HG03432 (cell line): ENCODE measurements at regions not wholly inside any gene's neighbourhood (a gene's known extent, or its start where the extent isn't known, plus 50 kb on each side); places are given as distances from the start of the nearest gene placed in this dataset.
"Not testable (repeated sequence)": the region's sequence is repeated elsewhere in the genome, so short reads cannot be mapped to it uniquely, and the experiment has no call there.

ENCODE experiments used
- ATAC-seq: cut with Tn5 transposase; IDR thresholded peaks from one replicate; pipeline ENCODE4 v1.9.1; 2021; ENCODE audit warnings: mild to moderate bottlenecking, moderate library complexity; ENCODE audit not compliant: unreplicated experiment

DNA sequence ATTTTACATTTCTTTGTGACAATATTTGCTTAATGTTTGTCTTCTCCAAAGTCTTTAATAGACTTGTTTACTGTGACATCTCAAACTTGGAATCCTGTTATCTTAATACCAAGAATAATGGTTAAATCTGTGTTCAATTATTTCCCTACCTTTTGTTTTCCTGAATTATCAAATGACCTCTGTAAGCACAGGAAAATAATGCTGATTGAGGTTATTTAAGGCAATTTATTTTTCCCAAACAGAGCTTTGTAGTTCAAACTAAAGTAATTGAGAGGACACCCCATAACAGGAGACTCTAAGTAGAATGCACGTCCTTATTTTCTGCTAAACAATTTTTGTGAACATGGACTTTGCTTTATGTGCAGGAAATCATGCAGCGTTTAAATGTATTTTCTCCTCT lies 195.0 kb downstream of the BTBD3 start:
- no peak for ATAC-seq

- ATAC-seq, result no peak
These were observed 195.4 kb downstream of the BTBD3 start for GRCh38 chr20:12113075-12113467.

DNA sequence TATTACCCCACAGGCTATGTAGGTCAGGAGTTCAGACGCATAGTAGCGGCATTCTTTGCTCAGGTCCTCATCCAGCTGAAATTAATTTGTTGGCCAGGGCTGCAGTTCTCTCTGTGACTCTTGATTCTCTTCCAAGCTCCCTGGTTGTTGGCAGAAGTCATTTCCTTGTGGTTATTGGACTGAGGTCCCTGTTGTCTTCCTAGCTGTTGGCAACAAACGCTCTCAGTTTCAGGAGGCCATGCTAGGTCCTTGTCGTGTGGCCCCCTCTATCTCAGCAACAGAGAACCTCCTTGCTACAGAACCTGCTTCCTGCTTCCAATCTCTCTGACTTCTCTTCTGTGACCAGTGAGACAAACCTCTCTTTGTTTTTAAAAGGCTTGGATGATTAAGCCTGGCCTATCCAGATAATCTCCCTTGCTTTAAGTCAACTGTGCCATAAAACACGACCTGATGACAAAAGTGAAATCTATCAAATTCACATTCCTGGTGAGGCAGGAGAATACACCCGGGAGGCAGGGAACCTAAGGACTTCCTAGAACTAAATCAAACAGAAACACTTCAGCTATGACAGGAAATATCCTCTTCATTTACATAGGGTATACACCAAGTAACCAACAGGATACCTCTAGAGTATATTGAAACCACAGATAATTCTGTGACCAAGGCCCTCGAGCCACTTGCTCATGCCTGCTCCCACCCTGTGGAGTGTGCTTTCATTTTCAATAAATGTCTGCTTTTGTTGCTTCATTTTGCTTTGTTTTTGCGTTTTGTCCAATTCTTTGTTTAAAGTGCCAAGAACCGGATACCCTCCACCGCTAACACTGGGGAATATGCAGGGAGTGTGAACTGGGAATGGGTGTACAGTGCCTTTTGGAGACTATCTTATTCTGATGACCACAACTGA lies 196.0 kb downstream of the BTBD3 start:
- ATAC-seq, result no peak

- ATAC-seq, result not testable (repeated sequence)
These were observed 211.4 kb downstream of the BTBD3 start for GRCh38 chr20:12129114-12129513.

GRCh38 chr20:12129532-12129931 lies 211.8 kb downstream of the BTBD3 start:
- ATAC-seq, result not testable (repeated sequence)

DNA sequence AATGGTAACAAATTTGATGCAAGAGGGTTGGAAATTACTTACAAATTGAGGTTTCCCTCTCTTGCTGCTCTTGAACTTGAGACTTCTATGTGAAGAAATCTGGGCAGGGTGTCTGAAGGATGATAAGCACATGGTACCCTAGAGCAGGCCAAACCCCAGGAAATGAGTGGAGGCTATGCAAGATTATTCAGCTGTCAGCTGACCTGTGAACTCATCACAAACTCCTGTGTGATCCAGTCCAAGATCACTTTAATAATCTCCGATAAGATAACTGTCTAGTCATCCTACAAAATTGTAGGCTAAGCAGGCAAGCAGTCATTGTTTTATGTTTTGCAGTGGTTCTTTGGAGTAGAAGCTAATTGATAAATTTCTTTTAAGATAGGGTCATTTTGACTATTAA lies 213.1 kb downstream of the BTBD3 start:
- ATAC-seq, result no peak

DNA sequence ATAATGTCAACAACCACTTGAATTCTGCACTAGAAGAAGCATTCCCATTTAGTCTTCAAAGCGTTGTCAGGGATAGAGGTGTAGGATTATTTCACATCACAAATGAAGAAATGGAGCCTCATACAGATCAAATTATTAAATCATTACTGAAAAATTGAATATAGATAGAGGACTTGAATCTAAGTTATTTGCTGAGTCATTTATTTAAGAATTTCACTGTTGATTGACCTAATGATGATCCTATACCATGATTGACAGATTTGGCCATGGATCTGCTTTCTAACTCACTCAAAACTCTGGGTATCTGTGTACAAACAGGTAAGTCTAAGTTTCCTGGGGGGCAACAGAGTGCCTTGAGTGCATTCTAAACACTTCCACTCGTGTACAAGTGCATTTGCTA lies 215.9 kb downstream of the BTBD3 start:
- no peak for ATAC-seq

DNA sequence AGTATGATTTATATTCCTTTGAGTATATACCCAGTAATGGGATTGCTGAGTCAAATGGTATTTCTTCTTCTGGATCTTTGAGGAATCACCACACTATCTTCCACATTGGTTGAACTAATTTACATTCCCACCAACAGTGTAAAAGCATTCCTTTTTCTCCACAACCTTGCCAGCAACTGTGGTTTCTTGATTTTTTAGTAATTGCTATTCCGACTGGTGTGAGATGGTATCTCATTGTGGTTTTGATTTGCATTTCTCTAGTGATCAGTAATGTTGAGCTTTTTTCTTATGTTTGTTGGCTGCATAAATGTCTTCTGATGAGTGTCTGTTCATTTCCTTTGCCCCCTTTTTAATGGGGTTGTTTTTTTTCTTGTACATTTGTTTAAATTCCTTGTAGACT lies 228.3 kb downstream of the BTBD3 start:
- not testable (repeated sequence) for ATAC-seq

DNA sequence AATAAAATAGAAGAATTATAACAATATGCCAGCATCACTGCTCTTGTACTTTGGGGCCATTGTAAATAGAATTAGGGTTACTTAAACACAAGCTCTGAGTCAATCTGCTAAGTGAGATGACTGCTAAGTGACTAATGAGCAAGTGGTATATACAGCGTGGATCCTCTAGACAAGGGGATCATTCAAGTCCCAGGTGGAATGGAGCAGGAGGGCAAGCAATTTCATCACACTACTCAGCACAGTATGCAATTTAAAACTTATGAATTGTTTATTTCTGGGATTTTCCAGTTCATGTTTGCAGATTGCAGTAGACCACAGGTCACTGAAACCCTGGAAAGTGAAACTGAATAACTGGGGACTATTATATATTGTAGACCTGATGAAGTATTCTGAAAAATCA lies 235.3 kb downstream of the BTBD3 start:
- no peak for ATAC-seq

GRCh38 chr20:12153628-12154027 lies 235.9 kb downstream of the BTBD3 start:
- ATAC-seq, result no peak

- ATAC-seq, result no peak
These were observed 238.6 kb downstream of the BTBD3 start for GRCh38 chr20:12156252-12156651.

- ATAC-seq, result no peak
These were observed 241.6 kb downstream of the BTBD3 start for GRCh38 chr20:12159261-12159660.

DNA sequence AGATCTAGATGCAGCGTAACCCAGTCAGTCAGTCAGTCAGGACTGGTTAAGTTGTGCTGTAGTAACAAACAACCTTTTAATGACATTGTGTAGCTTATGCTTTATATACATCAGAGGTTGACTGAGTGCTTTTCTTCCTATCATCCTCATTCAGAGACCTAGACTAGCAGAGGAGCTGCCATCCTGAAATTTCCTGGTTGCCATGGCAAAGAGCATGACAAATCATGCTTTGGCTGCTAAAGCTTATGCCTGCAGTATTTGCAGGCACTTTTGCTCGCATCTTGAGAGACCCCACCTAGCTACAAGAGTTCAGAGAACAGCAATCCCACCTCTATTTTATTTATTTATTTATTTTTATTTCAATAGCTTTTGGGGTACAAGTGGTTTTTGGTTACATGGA lies 244.0 kb downstream of the BTBD3 start:
- ATAC-seq, result no peak

DNA sequence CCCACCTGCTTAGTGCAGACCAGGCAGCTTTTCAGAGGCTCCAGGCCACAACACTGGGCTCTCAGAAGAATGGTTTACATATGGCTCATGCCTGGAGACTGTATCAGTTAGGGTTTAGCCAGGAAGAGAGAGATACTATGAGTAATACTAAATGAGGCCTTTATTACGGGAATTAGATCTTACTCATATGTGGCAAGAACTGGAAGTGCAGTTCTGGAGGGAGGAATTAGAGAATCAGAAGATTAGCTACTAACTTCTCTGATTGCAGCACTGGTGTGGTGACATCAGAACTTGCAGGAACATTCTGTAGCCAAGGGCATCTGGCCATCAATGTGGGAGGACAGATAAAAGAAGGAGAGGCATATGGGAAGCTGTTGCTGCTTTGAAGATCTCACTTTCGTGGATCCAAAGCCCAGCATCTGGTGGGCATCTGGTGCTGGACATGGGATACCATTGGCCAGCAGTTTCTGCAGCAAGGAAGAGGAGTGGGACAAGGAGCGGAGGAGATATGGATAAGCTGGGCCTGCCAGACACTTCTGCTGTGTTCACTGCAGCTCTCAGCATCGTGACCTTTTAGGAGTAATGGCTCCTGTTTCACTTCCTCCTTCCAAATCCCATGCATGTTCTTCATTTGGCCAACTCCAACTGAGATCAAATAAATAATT lies 248.5 kb downstream of the BTBD3 start:
- ATAC-seq, result no peak

DNA sequence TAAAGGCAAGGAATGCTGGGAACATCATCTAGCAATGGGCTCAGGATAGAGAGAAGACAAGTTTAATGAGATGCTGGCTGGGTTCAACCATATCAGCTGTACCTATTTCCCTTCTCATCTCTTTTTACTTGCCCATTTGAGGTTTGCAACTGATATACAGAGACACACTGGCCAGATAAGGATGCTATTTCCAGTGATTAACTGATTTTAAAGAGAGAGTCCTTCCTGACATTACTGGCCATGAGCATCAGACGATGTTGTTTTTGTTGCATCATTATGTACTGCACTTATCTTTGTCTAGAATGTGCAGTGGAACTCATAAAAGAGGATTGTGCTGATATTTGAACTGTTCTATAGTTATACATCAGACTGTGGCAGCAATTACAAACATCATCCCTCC lies 252.7 kb downstream of the BTBD3 start:
- no peak for ATAC-seq

- ATAC-seq, result no peak
These were observed 254.3 kb downstream of the BTBD3 start for GRCh38 chr20:12171923-12172524.

DNA sequence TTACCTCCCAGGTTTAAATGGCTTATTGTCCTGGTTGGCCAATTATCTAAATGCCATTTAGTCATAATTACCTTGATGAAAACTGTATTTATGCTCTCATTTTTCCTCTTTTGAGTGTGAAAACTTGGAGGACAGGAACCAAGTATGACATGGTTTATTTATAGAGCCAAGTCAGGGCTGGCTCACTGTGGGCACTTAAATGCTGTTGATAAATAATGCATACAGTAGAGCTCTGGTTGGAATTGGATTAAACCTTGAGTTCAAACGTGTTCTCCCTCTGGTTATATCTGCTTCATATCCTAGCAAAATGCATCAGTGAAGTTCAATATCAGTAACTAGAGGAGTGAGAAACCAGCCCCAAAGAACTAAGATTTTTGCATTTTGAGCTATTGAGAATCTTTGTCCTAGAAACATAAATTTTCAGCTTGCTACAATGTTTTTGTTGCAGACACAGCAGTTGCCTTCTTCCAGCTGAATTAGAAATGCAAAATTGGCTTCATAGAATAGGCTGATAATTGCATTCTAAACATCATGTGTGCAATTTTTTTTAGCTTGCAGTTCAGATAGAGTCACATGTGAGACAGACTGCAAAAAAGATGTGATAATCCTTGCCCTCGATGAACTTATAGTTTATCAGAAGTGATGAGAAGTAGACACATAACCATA lies 255.8 kb downstream of the BTBD3 start:
- ATAC-seq, result no peak

GRCh38 chr20:12175538-12175937 lies 257.8 kb downstream of the BTBD3 start:
- no peak for ATAC-seq

- no peak for ATAC-seq
These were observed 260.1 kb downstream of the BTBD3 start for GRCh38 chr20:12177657-12178293.

GRCh38 chr20:12179692-12180091 lies 262.0 kb downstream of the BTBD3 start:
- ATAC-seq, result no peak

GRCh38 chr20:12180107-12180661 lies 262.5 kb downstream of the BTBD3 start:
- ATAC-seq, result no peak
